ENCODE measurements at regions not wholly inside any gene's neighbourhood (a gene's known extent, or its start where the extent isn't known, plus 50 kb on each side); places are given as distances from the start of the nearest gene placed in this dataset.

- TF ChIP-seq CTCF (conservative IDR thresholded peaks at IDR 0.05 in 1 of 2, IDR thresholded peaks at IDR 0.05 in 1 of 2; ENCODE audit: extremely low read depth in 1 of 2, insufficient read depth in 1 of 2, low read depth in 1 of 2, low read length in 2 of 2) = no peak
- TF ChIP-seq EZH2 (IDR thresholded peaks at IDR 0.05; ENCODE audit: borderline replicate concordance, low read length) = no peak
Measured at GRCh38 chr7:131800531-131800930, 244.1 kb upstream of the PODXL start.
